PC-3 (cell line): ENCODE measurements at regions not wholly inside any gene's neighbourhood (a gene's known extent, or its start where the extent isn't known, plus 50 kb on each side); places are given as distances from the start of the nearest gene placed in this dataset.

Experiments
- ATAC-seq: fragments of 200-7000 bp; cut with Tn5 transposase; 2 replicates; pipeline ENCODE4 v1.9.1; 2020; ENCODE audit warnings: mild to moderate bottlenecking, moderate library complexity
- BruUV-seq: library from RNA; stranded (reverse); fragments of 400-500 nt; replicated peaks from 2 replicates; lab custom pipeline; 2021; lab: Mats Ljungman, UMichigan
- CTCF ChIA-PET: fragments of 300-600 bp; sonication (Branson Sonifier 250); formaldehyde crosslinking; loops from one replicate; lab custom pipeline; 2022; ENCODE audit warnings: antibody characterized with exemption; lab: Charles Lee
- POLR2A ChIA-PET: fragments of 300-600 bp; sonication (Branson Sonifier 250); formaldehyde crosslinking; loops from one replicate; lab custom pipeline; 2022; ENCODE audit warnings: antibody characterized with exemption; ENCODE audit not compliant: unreplicated experiment; lab: Charles Lee
- DNase-seq: peaks from one replicate; pipeline ENCODE4 v3.0.0-alpha.2; 2015
- H2AFZ ChIP-seq: fragments of 300-600 bp; sonication (generic); 2 replicates; pipeline ENCODE4 v1.6.0; 2016; ENCODE audit warnings: antibody characterized with exemption, low read length
- H3F3A ChIP-seq: fragments of 300-600 bp; sonication (generic); one replicate; pipeline ENCODE4 v1.6.0; 2017; ENCODE audit warnings: antibody characterized with exemption, low read length, control low read depth, mild to moderate bottlenecking; ENCODE audit not compliant: unreplicated experiment
- H3K27ac ChIP-seq: fragments of 300-600 bp; sonication (generic); 2 replicates; pipeline ENCODE4 v1.5.1; 2016; ENCODE audit warnings: mild to moderate bottlenecking, low read length
- H3K27me3 ChIP-seq: fragments of 300-600 bp; sonication (generic); 2 replicates; pipeline ENCODE4 v1.6.1; 2016; ENCODE audit warnings: low read length, mixed read lengths
- H3K36me3 ChIP-seq: fragments of 300-600 bp; sonication (generic); 2 replicates; pipeline ENCODE4 v1.6.1; 2016; ENCODE audit warnings: low read depth, mixed run types, low read length, mixed read lengths
- H3K4me1 ChIP-seq: fragments of 300-600 bp; sonication (generic); 2 replicates; pipeline ENCODE4 v1.5.1; 2016; ENCODE audit warnings: low read length; ENCODE audit not compliant: insufficient read depth
- H3K4me2 ChIP-seq: fragments of 300-600 bp; sonication (generic); 2 replicates; pipeline ENCODE4 v1.6.0; 2016; ENCODE audit warnings: low read length
- H3K4me3 ChIP-seq: fragments of 300-600 bp; sonication (generic); 2 replicates; pipeline ENCODE4 v1.5.1; 2016; ENCODE audit warnings: mild to moderate bottlenecking, low read length, mixed read lengths
- H3K79me2 ChIP-seq: fragments of 300-600 bp; sonication (generic); 2 replicates; pipeline ENCODE4 v1.6.1; 2017; ENCODE audit warnings: low read length, mixed read lengths
- H3K9ac ChIP-seq: fragments of 300-600 bp; sonication (generic); 2 replicates; pipeline ENCODE4 v1.6.0; 2016; ENCODE audit warnings: mild to moderate bottlenecking, low read length
- H3K9me2 ChIP-seq: fragments of 300-600 bp; sonication (generic); replicated peaks from 2 replicates; pipeline ENCODE4 v1.6.1; 2016; ENCODE audit warnings: mixed run types, low read length, mixed read lengths
- H3K9me3 ChIP-seq: fragments of 300-600 bp; sonication (generic); 2 replicates; pipeline ENCODE4 v1.6.1; 2016; ENCODE audit warnings: low read length, mixed read lengths
- H4K20me1 ChIP-seq: fragments of 300-600 bp; sonication (generic); 2 replicates; pipeline ENCODE4 v1.6.1; 2016; ENCODE audit warnings: low read length, mixed read lengths
- EZH2 ChIP-seq: fragments of 300-600 bp; sonication (generic); IDR thresholded peaks from one replicate; pipeline ENCODE4 v1.6.1; 2017; ENCODE audit warnings: antibody characterized with exemption, mild to moderate bottlenecking, low read length; ENCODE audit not compliant: unreplicated experiment
- EZH2phosphoT487 ChIP-seq: fragments of 300-600 bp; sonication (generic); IDR thresholded peaks from 2 replicates; pipeline ENCODE4 v1.6.1; 2018; ENCODE audit warnings: mild to moderate bottlenecking, antibody characterized with exemption, low read length, borderline replicate concordance
- intact Hi-C: fragments of 100-400 bp; cut with micrococcal nuclease; formaldehyde crosslinking; loops from 2 replicates; pipeline ENCODE4 v1.9.0; 2023
- TF ChIP-seq, protein P1 (sequence below): fragments of 300-600 bp; sonication (generic); conservative IDR thresholded peaks from 2 replicates; pipeline ENCODE4 v1.5.1; 2017; ENCODE audit warnings: antibody characterized with exemption, low read depth, mild to moderate bottlenecking, low read length

- CTCF ChIA-PET, result no interaction called here
Observed at GRCh38 chr1:30403726-30404125, 319.7 kb downstream of the MATN1 start.

DNA sequence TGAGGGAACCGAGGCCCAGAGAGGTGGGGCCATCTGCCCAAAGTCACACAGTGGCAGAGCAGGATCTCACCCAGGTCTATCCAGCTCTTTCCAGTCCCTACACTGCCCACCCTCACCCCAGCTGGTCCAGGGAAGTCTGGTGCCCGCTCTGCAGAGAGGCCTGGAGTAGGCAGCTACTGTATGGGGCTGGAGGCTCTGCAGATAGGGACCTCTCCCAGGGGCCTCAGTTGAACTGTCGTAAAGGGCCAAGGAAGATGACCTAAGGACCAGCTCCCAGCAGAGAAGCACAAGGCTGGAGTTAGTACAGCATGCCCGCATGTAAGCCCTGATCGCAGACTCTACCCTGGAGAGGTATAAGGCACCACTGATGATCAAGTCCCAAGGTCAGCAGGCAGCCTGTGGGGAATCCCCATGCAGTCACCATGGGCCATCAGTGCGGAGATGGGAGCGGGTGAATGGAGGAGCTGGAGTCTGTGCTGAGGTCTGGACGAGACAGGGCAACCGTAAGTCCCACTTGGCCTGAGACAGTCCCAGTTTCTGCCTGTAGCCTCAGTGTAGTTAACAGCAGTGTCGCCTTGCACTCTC is 320.2 kb downstream of the MATN1 start:
- no peaks in the 10 kb centered on the region for H3F3A ChIP-seq
- ChIA-PET CTCF (no interaction called here), POLR2A (no interaction called here)
- no peak overlapping the region for H3K4me3 ChIP-seq
- no peak overlapping the region for H3K27ac ChIP-seq
- intact Hi-C loops, result no loop called here
- H3K4me1 ChIP-seq, result no peaks in the 10 kb centered on the region
- no peaks in the 10 kb centered on the region for H3K36me3 ChIP-seq
- ATAC-seq (no peak), DNase-seq (no peak)
- H3K9me3 ChIP-seq, result no peaks in the 10 kb centered on the region
- H2AFZ ChIP-seq, result no peak overlapping the region
- peaks cover 26% of the 10 kb centered on the region for H3K27me3 ChIP-seq
- H4K20me1 ChIP-seq, result no peaks in the 10 kb centered on the region
- no TSS peak for BruUV-seq
- H3K4me2 ChIP-seq, result no peak overlapping the region
- no peak overlapping the region for H3K9ac ChIP-seq
- no peaks in the 10 kb centered on the region for H3K9me2 ChIP-seq
- H3K79me2 ChIP-seq, result no peaks in the 10 kb centered on the region
- no peak for TF ChIP-seq EZH2phosphoT487
- no peak for TF ChIP-seq EZH2
- TF ChIP-seq, protein P1, sequence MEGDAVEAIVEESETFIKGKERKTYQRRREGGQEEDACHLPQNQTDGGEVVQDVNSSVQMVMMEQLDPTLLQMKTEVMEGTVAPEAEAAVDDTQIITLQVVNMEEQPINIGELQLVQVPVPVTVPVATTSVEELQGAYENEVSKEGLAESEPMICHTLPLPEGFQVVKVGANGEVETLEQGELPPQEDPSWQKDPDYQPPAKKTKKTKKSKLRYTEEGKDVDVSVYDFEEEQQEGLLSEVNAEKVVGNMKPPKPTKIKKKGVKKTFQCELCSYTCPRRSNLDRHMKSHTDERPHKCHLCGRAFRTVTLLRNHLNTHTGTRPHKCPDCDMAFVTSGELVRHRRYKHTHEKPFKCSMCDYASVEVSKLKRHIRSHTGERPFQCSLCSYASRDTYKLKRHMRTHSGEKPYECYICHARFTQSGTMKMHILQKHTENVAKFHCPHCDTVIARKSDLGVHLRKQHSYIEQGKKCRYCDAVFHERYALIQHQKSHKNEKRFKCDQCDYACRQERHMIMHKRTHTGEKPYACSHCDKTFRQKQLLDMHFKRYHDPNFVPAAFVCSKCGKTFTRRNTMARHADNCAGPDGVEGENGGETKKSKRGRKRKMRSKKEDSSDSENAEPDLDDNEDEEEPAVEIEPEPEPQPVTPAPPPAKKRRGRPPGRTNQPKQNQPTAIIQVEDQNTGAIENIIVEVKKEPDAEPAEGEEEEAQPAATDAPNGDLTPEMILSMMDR, result no peak

More at GRCh38 chr1:30403726-30404125, 319.7 kb downstream of the MATN1 start:
- Histone ChIP-seq H3K36me3 (no peaks in the 10 kb centered on the region), H3K79me2 (no peaks in the 10 kb centered on the region), H3K4me2 (no peak overlapping the region), H4K20me1 (no peaks in the 10 kb centered on the region), H3F3A (no peaks in the 10 kb centered on the region), H3K9me3 (no peaks in the 10 kb centered on the region), H3K4me1 (no peaks in the 10 kb centered on the region), H3K4me3 (no peak overlapping the region), H3K27ac (no peak overlapping the region), H3K9me2 (no peaks in the 10 kb centered on the region), H2AFZ (no peak overlapping the region), H3K9ac (no peak overlapping the region), H3K27me3 (peaks cover 26% of the 10 kb centered on the region)
- ATAC-seq (no peak), DNase-seq (no peak)
- intact Hi-C loops, result no loop called here
- TF ChIP-seq, protein P1, result no peak
- no peak for TF ChIP-seq EZH2phosphoT487
- no peak for TF ChIP-seq EZH2
- BruUV-seq, result no TSS peak
- POLR2A ChIA-PET, result no interaction called here

- DNase-seq, result no peak
- Histone ChIP-seq H3K9ac (no peak overlapping the region), H3K27ac (no peak overlapping the region), H3K9me2 (no peaks in the 10 kb centered on the region), H3K79me2 (no peaks in the 10 kb centered on the region), H3F3A (no peaks in the 10 kb centered on the region), H3K9me3 (no peaks in the 10 kb centered on the region), H3K4me2 (no peak overlapping the region), H3K27me3 (peaks cover 26% of the 10 kb centered on the region), H3K36me3 (no peaks in the 10 kb centered on the region), H2AFZ (no peak overlapping the region), H4K20me1 (no peaks in the 10 kb centered on the region), H3K4me1 (no peaks in the 10 kb centered on the region), H3K4me3 (no peak overlapping the region)
- no TSS peak for BruUV-seq
- no peak for ATAC-seq
- TF ChIP-seq, protein P1, result no peak
- no peak for TF ChIP-seq EZH2
- no peak for TF ChIP-seq EZH2phosphoT487
- CTCF ChIA-PET, result no interaction called here
- intact Hi-C loops, result no loop called here
- POLR2A ChIA-PET, result no interaction called here
Observed at GRCh38 chr1:30402031-30402430, 321.4 kb downstream of the MATN1 start.
